ENCODE measurements at regions not wholly inside any gene's neighbourhood (a gene's known extent, or its start where the extent isn't known, plus 50 kb on each side); places are given as distances from the start of the nearest gene placed in this dataset.

DNA sequence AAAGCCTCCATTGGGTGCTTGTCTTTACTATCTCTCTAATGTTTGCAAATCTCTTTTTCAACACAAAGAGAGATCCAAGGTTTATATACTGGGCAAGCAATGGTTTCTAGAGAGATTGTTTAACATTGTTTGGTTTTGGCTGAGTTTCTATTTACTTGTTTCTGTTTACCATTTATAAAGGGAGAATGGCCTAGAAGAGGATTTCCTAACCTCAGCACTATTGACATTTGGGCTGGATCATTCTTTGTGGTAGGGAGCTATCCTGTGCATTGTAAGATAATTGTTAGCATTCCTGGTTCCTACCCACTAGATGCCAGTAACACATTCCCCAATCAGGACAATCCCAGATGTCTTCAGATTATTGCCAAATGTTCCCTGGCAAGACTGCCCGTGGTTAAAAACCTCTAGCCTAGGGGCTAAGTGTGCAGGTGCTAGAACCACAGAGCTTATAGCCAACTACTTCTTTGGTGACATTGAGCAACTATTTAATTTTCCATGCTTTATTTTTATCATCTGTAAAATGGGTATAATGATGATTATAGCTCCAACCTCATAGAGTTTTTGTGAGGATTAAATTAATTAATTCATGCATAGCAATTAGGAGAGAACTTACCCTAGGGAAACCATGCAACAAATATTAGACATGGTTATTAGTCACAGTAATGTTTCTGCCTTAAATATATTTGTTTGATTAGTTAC, 413.9 kb upstream of the MAF start:
- H3K4me1 ChIP-seq, result peaks cover 0 to 21% (median 0%) of the 10 kb centered on the region in 4 donors
- 14% methylated on average over 1 of the region's 1 CpG for WGBS (ENCODE audit: insufficient coverage, low coverage, low lambda C conversion rate, missing lambda C conversion rate)
- peak; percentile 83 to 90 (median 84) for ATAC-seq
- H3K4me3 ChIP-seq, result no peak overlapping the region
- TF ChIP-seq POLR2A (IDR thresholded peaks at IDR 0.05), result no peak
- TF ChIP-seq, protein P1, sequence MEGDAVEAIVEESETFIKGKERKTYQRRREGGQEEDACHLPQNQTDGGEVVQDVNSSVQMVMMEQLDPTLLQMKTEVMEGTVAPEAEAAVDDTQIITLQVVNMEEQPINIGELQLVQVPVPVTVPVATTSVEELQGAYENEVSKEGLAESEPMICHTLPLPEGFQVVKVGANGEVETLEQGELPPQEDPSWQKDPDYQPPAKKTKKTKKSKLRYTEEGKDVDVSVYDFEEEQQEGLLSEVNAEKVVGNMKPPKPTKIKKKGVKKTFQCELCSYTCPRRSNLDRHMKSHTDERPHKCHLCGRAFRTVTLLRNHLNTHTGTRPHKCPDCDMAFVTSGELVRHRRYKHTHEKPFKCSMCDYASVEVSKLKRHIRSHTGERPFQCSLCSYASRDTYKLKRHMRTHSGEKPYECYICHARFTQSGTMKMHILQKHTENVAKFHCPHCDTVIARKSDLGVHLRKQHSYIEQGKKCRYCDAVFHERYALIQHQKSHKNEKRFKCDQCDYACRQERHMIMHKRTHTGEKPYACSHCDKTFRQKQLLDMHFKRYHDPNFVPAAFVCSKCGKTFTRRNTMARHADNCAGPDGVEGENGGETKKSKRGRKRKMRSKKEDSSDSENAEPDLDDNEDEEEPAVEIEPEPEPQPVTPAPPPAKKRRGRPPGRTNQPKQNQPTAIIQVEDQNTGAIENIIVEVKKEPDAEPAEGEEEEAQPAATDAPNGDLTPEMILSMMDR (IDR thresholded peaks at IDR 0.05), result no peak
- intact Hi-C loops (cut with DNase I), result no loop called here
- no peaks in the 10 kb centered on the region for H3K27me3 ChIP-seq
- peak overlapping the region in 1 of 3 donors; percentile 59 for H3K27ac ChIP-seq
- H3K36me3 ChIP-seq, result no peaks in the 10 kb centered on the region
- no peak for DNase-seq
- no peaks in the 10 kb centered on the region for H3K9me3 ChIP-seq

DNA sequence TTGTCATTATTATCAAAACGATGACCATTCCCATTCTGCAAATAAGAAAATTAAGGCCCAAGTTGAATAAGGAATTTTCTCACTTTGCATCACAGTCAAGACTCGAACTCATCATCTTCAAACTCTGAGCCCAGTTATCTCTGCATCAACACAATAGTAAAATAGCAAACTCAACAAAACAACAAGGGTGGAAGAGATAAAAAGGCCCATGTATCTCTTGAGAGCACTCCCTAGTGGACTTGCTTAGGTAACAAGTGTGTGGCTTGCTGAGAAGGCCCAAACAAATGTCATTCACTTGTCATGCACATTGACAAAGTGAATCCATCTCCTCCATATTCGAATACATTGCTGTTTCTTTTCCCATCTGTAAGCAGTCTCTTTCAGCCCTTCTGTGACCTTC, 412.0 kb upstream of the MAF start:
- H3K9me3 ChIP-seq, result no peaks in the 10 kb centered on the region
- intact Hi-C loops (cut with DNase I), result no loop called here
- 69% methylated on average over 3 of the region's 3 CpGs for WGBS (ENCODE audit: insufficient coverage, low coverage, low lambda C conversion rate, missing lambda C conversion rate)
- TF ChIP-seq, protein P1 (IDR thresholded peaks at IDR 0.05), result no peak
- no peak for TF ChIP-seq POLR2A (IDR thresholded peaks at IDR 0.05)
- H3K4me1 ChIP-seq, result peaks cover 0 to 21% (median 0%) of the 10 kb centered on the region in 4 donors
- H3K27ac ChIP-seq, result no peak overlapping the region
- no peaks in the 10 kb centered on the region for H3K27me3 ChIP-seq
- H3K4me3 ChIP-seq, result no peak overlapping the region
- ATAC-seq, result no peak
- DNase-seq, result no peak
- H3K36me3 ChIP-seq, result no peaks in the 10 kb centered on the region

DNA sequence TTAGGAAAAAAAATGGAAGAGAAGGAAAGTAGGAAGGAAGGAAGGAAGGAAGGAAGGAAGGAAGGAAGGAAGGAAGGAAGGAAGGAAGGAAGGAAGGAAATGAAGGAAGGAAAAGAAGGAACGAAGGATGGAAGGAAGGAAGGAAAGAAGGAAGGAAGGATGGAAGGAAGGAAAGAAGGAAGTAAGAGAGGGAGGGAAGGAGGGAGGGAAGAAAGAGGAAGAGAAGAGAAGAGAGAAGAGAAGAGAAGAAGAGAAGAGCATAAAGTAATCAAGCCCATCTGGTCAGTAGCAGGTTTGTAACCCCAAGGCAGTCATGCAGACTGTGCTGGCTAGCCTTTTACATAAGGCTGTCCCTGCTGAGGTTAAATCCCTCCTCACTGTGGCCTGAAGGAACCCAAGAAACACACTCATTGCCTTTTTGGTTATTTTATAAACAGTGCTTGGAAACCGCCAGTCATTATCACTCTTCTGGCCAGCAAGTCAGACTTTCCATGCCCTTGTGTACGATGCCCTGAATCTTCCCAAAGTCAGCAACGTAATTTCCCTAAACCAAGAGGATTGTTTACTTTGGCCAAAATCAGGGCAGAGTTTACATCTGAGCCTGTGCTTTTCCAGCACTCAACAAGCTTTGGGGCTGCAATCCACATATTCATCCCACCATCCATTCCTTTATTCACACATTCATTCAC, 409.6 kb upstream of the MAF start:
- ATAC-seq (peak; percentile 72 to 79 (median 76)), DNase-seq (no peak)
- intact Hi-C loops (cut with DNase I), result no loop called here
- H3K27me3 ChIP-seq, result no peaks in the 10 kb centered on the region
- peak overlapping the region in 1 of 3 donors; percentile 39 for H3K27ac ChIP-seq
- WGBS (ENCODE audit: insufficient coverage, low coverage, low lambda C conversion rate, missing lambda C conversion rate), result 17% methylated on average over 4 of the region's 4 CpGs
- H3K36me3 ChIP-seq, result no peaks in the 10 kb centered on the region
- TF ChIP-seq, protein P1 (IDR thresholded peaks at IDR 0.05), result no peak
- TF ChIP-seq POLR2A (IDR thresholded peaks at IDR 0.05), result no peak
- H3K4me1 ChIP-seq, result peaks cover 0 to 21% (median 0%) of the 10 kb centered on the region in 4 donors
- H3K9me3 ChIP-seq, result no peaks in the 10 kb centered on the region
- H3K4me3 ChIP-seq, result no peak overlapping the region

DNA sequence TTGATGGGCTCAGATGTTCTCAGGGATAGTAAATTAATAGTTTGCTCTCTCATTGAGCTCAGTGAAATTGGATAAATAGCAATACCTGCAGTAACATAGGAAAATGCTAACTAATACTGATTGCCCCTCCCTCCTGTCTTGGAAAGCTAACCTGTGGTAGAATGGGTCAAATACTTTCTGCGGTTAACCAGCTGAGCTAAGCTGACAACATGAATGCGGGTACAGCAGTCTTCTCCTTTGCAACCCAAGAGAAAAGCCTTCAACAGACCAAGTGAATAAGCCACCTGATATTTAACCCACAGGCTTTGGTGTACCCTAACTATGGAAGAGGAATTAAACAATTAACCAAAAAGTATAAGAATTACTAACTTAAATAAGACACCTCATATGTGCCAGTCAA, 408.3 kb upstream of the MAF start:
- no peak for DNase-seq
- Histone ChIP-seq H3K27me3 (no peaks in the 10 kb centered on the region), H3K4me1 (peaks cover 0 to 20% (median 0%) of the 10 kb centered on the region in 4 donors), H3K27ac (no peak overlapping the region), H3K4me3 (no peak overlapping the region), H3K9me3 (no peaks in the 10 kb centered on the region), H3K36me3 (no peaks in the 10 kb centered on the region)
- intact Hi-C loops (cut with DNase I), result no loop called here
- ATAC-seq, result no peak
- 94% methylated on average over 2 of the region's 2 CpGs for WGBS (ENCODE audit: insufficient coverage, low coverage, low lambda C conversion rate, missing lambda C conversion rate)
- TF ChIP-seq POLR2A (IDR thresholded peaks at IDR 0.05), result no peak

DNA sequence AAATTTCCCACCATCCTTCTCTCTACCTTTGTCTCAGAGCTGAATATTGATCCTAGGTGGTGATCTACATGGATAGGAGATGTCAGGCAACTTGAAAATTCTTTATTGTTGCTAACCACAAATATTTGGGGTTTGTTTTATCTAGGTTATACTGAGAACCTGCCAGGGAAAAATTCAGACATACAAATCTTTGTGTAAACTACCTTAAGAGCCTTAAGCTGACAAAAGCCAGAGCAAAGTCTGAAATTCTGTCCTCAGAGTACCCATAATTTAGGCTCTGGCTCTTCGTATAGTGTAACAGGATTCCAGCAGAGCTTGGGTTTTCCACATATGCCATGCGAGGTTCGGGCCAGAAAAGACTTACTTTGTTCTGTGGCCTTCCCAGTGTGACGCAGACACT, 406.7 kb upstream of the MAF start:
- Histone ChIP-seq H3K9me3 (no peaks in the 10 kb centered on the region), H3K27me3 (no peaks in the 10 kb centered on the region), H3K4me3 (no peak overlapping the region), H3K27ac (no peak overlapping the region), H3K4me1 (peaks cover 0 to 13% (median 0%) of the 10 kb centered on the region in 4 donors), H3K36me3 (no peaks in the 10 kb centered on the region)
- intact Hi-C loops (cut with DNase I), result no loop called here
- 82% methylated on average over 4 of the region's 4 CpGs for WGBS (ENCODE audit: insufficient coverage, low coverage, low lambda C conversion rate, missing lambda C conversion rate)
- DNase-seq (no peak), ATAC-seq (no peak)
- TF ChIP-seq, protein P1 (IDR thresholded peaks at IDR 0.05), result no peak
- TF ChIP-seq POLR2A (IDR thresholded peaks at IDR 0.05), result no peak

Data from right lobe of liver (tissue), 6 donors.